Uterus (tissue), 2 donors: ENCODE measurements at regions not wholly inside any gene's neighbourhood (a gene's known extent, or its start where the extent isn't known, plus 50 kb on each side); places are given as distances from the start of the nearest gene placed in this dataset.
"Not testable (repeated sequence)": the region's sequence is repeated elsewhere in the genome, so short reads cannot be mapped to it uniquely, and the experiment has no call there.

ENCODE experiments used
- POLR2A ChIP-seq, 2 donors: fragments of 450-650 bp; IDR thresholded peaks; one replicate each; pipeline ENCODE4 v1.6.1; 2016; ENCODE audit warnings: antibody characterized with exemption in 2 of 2, mild to moderate bottlenecking in 1 of 2, moderate library complexity in 1 of 2
- TF ChIP-seq, protein P1 (sequence below), 4 experiments: fragments of 200-600 bp in 2 of 4; fragments of 450-650 bp in 2 of 4; sonication (generic) in 2 of 4; IDR thresholded peaks; one replicate each; pipeline ENCODE4 v1.5.1; 2016 to 2019; ENCODE audit warnings: antibody characterized with exemption in 4 of 4, mild to moderate bottlenecking in 2 of 4, moderate library complexity in 1 of 4

DNA sequence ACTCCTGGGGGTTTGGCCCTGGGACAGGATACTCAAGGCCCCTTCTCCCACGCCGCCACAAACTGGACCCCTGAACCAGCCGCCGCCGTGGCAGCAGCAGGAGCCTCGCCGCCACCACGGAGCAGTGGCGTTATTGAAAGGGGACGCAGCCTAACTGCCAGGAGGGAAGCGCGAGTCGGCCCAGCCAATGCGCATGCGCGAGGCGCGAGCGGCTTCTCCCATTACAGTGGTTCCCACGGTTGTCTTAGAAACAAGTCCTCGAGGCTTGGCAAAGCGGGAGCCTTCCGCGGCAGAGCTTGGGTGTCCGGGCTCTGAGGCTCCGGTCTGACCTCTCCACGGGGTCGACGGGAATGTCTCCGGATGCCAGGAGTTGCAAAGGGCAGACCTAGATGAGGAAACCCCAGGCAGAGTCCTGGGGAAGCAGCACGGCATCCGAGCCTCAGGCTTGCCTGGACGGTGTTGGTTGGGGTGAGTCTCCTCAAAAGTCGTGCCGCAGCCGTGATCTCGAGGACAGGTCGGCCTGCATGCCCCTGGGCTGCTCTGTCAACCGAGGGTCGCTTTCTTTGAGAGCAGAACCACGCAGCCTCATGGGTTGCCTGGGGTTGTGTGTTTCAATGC, 360.6 kb upstream of the ZNF337 start:
- TF ChIP-seq, protein P1, sequence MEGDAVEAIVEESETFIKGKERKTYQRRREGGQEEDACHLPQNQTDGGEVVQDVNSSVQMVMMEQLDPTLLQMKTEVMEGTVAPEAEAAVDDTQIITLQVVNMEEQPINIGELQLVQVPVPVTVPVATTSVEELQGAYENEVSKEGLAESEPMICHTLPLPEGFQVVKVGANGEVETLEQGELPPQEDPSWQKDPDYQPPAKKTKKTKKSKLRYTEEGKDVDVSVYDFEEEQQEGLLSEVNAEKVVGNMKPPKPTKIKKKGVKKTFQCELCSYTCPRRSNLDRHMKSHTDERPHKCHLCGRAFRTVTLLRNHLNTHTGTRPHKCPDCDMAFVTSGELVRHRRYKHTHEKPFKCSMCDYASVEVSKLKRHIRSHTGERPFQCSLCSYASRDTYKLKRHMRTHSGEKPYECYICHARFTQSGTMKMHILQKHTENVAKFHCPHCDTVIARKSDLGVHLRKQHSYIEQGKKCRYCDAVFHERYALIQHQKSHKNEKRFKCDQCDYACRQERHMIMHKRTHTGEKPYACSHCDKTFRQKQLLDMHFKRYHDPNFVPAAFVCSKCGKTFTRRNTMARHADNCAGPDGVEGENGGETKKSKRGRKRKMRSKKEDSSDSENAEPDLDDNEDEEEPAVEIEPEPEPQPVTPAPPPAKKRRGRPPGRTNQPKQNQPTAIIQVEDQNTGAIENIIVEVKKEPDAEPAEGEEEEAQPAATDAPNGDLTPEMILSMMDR (IDR thresholded peaks at IDR 0.05) = not testable (repeated sequence)
- TF ChIP-seq POLR2A (IDR thresholded peaks at IDR 0.05) = not testable (repeated sequence)
